Fibroblast of lung (primary cell): ENCODE measurements at regions not wholly inside any gene's neighbourhood (a gene's known extent, or its start where the extent isn't known, plus 50 kb on each side); places are given as distances from the start of the nearest gene placed in this dataset.

Experiments
- EZH2 ChIP-seq: IDR thresholded peaks from 2 replicates; pipeline ENCODE4 v1.5.1; 2012; ENCODE audit warnings: low read length, control low read depth, mild to moderate bottlenecking; ENCODE audit errors: missing control alignments
- TF ChIP-seq, protein P1 (sequence below), 2 donors: IDR thresholded peaks in 1 of 2; conservative IDR thresholded peaks in 1 of 2; 1 replicate in 1 of 2; 2 replicates in 1 of 2; pipeline ENCODE4 v1.5.1; 2011 to 2012; ENCODE audit warnings: low read length in 2 of 2, control low read depth in 1 of 2, inconsistent platforms in 1 of 2, low read depth in 1 of 2, mild to moderate bottlenecking in 1 of 2

- TF ChIP-seq, protein P1, sequence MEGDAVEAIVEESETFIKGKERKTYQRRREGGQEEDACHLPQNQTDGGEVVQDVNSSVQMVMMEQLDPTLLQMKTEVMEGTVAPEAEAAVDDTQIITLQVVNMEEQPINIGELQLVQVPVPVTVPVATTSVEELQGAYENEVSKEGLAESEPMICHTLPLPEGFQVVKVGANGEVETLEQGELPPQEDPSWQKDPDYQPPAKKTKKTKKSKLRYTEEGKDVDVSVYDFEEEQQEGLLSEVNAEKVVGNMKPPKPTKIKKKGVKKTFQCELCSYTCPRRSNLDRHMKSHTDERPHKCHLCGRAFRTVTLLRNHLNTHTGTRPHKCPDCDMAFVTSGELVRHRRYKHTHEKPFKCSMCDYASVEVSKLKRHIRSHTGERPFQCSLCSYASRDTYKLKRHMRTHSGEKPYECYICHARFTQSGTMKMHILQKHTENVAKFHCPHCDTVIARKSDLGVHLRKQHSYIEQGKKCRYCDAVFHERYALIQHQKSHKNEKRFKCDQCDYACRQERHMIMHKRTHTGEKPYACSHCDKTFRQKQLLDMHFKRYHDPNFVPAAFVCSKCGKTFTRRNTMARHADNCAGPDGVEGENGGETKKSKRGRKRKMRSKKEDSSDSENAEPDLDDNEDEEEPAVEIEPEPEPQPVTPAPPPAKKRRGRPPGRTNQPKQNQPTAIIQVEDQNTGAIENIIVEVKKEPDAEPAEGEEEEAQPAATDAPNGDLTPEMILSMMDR (conservative IDR thresholded peaks at IDR 0.05 in 1 of 2, IDR thresholded peaks at IDR 0.05 in 1 of 2; ENCODE audit: low read depth in 1 of 2, low read length in 2 of 2): no peak
- no peak for TF ChIP-seq EZH2
Observed at GRCh38 chr2:217529271-217529670, 473.5 kb downstream of the TNS1 start.
